ENCODE measurements at regions not wholly inside any gene's neighbourhood (a gene's known extent, or its start where the extent isn't known, plus 50 kb on each side); places are given as distances from the start of the nearest gene placed in this dataset.

- TF ChIP-seq CTCF (IDR thresholded peaks at IDR 0.05) (no peak), EZH2phosphoT487 (IDR thresholded peaks at IDR 0.05) (no peak)
These were observed 470.1 kb downstream of the PREX1 start for GRCh38 chr20:48357714-48358113.
